Right lobe of liver (tissue), 6 donors: ENCODE measurements at regions not wholly inside any gene's neighbourhood (a gene's known extent, or its start where the extent isn't known, plus 50 kb on each side); places are given as distances from the start of the nearest gene placed in this dataset.

Experiments used
- ATAC-seq, 4 donors: fragments of 200-7000 bp; cut with Tn5 transposase; one replicate each; pipeline ENCODE4 v1.9.1; 2020; ENCODE audit warnings: mild to moderate bottlenecking in 4 of 4, moderate library complexity in 4 of 4
- DNase-seq, 3 donors: peaks; one replicate each; pipeline ENCODE4 v3.0.0-alpha.2; 2020
- H3K27ac ChIP-seq, 3 donors: fragments of 200-600 bp; one replicate each; pipeline ENCODE4 v1.8.0; 2022
- H3K27me3 ChIP-seq, 2 donors: fragments of 200-600 bp; one replicate each; pipeline ENCODE4 v1.8.0; 2022
- H3K36me3 ChIP-seq, 4 donors: fragments of 200-600 bp; sonication (generic) in 1 of 4; one replicate each; pipeline versions ENCODE4 v1.5.1 to v1.8.0; 2017 to 2022; ENCODE audit warnings: control low read depth in 1 of 4
- H3K4me1 ChIP-seq, 4 donors: fragments of 200-600 bp; sonication (generic) in 1 of 4; one replicate each; pipeline versions ENCODE4 v1.5.1 to v1.8.0; 2017 to 2022; ENCODE audit warnings: control low read depth in 1 of 4
- H3K4me3 ChIP-seq, 3 donors: fragments of 200-600 bp; one replicate each; pipeline ENCODE4 v1.8.0; 2022
- H3K9me3 ChIP-seq, 4 donors: fragments of 200-600 bp; sonication (generic) in 1 of 4; one replicate each; pipeline versions ENCODE4 v1.5.1 to v1.8.0; 2017 to 2022; ENCODE audit warnings: control low read depth in 1 of 4
- POLR2A ChIP-seq: fragments of 450-650 bp; IDR thresholded peaks from one replicate; pipeline ENCODE4 v1.6.1; 2017; ENCODE audit warnings: antibody characterized with exemption, mild to moderate bottlenecking
- WGBS: methylation state at CpG from one replicate; pipeline ENCODE4 v1.1.6; 2018; ENCODE audit warnings: low coverage, low lambda C conversion rate; ENCODE audit not compliant: insufficient coverage; ENCODE audit errors: missing lambda C conversion rate; 5-methylcytosine and 5-hydroxymethylcytosine counted together
- intact Hi-C, 2 donors: fragments of 100-400 bp; cut with DNase I; formaldehyde crosslinking; loops; one replicate each; pipeline versions ENCODE4 v1.11.2 to v1.14.1; 2022
- TF ChIP-seq, protein P1 (sequence below), 4 donors: fragments of 200-600 bp in 3 of 4; fragments of 450-650 bp in 1 of 4; IDR thresholded peaks; one replicate each; pipeline versions ENCODE4 v1.5.1 to v1.8.0; 2016 to 2022; ENCODE audit warnings: antibody characterized with exemption in 4 of 4, mild to moderate bottlenecking in 2 of 4
- donor health status: DM: no; HTN: yes; CAD: no.
- donor health status: DM: no; HTN: no; CAD: no.
- donor health status: DM: no; HTN: no; CAD: no.
- donor health status: DM: no; HTN: yes; CAD: no.
- donor health status: DM: no; HTN: yes; CAD: no.

GRCh38 chr16:56090076-56090475 lies 101.2 kb upstream of the GNAO1 start:
- DNase-seq, result no peak
- no peak for TF ChIP-seq POLR2A
- TF ChIP-seq, protein P1, sequence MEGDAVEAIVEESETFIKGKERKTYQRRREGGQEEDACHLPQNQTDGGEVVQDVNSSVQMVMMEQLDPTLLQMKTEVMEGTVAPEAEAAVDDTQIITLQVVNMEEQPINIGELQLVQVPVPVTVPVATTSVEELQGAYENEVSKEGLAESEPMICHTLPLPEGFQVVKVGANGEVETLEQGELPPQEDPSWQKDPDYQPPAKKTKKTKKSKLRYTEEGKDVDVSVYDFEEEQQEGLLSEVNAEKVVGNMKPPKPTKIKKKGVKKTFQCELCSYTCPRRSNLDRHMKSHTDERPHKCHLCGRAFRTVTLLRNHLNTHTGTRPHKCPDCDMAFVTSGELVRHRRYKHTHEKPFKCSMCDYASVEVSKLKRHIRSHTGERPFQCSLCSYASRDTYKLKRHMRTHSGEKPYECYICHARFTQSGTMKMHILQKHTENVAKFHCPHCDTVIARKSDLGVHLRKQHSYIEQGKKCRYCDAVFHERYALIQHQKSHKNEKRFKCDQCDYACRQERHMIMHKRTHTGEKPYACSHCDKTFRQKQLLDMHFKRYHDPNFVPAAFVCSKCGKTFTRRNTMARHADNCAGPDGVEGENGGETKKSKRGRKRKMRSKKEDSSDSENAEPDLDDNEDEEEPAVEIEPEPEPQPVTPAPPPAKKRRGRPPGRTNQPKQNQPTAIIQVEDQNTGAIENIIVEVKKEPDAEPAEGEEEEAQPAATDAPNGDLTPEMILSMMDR (IDR thresholded peaks at IDR 0.05), result no peak
- intact Hi-C loops, result no loop called here
- H3K36me3 ChIP-seq, result no peaks in the 10 kb centered on the region
- no peaks in the 10 kb centered on the region for H3K9me3 ChIP-seq
- no peaks in the 10 kb centered on the region for H3K27me3 ChIP-seq
- no peaks in the 10 kb centered on the region for H3K4me1 ChIP-seq
- no peak overlapping the region for H3K4me3 ChIP-seq
- 59% methylated on average over 2 of the region's 2 CpGs for WGBS
- no peak overlapping the region for H3K27ac ChIP-seq
- no peak for ATAC-seq

DNA sequence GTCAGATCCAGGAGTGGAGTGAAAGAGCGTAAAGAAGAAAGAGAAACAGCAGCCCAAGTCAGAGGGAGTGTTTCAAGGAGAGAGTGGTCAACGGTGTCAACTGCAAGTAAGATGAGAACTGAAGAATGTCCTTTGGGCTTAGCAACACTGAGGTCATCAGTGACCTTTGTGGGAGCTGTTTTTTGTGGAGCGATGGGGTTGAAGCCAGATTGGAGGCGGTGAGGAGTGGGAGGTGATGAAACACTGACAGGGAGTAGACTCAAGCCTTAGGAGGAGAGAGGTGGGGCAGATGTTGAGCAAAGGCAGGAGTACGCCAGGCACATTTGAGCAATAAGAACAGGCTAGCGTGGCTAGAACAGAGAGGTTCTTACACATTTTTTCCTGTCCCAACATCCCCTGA lies 103.7 kb upstream of the GNAO1 start:
- WGBS, result 76% methylated on average over 6 of the region's 6 CpGs
- Histone ChIP-seq H3K27ac (no peak overlapping the region), H3K9me3 (no peaks in the 10 kb centered on the region), H3K4me3 (no peak overlapping the region), H3K4me1 (no peaks in the 10 kb centered on the region), H3K27me3 (no peaks in the 10 kb centered on the region), H3K36me3 (no peaks in the 10 kb centered on the region)
- intact Hi-C loops, result no loop called here
- ATAC-seq (no peak), DNase-seq (no peak)
- TF ChIP-seq, protein P1 (IDR thresholded peaks at IDR 0.05), result no peak
- TF ChIP-seq POLR2A, result no peak

- Histone ChIP-seq H3K27me3 (no peaks in the 10 kb centered on the region), H3K4me1 (no peaks in the 10 kb centered on the region), H3K9me3 (no peaks in the 10 kb centered on the region), H3K36me3 (no peaks in the 10 kb centered on the region), H3K27ac (no peak overlapping the region), H3K4me3 (no peak overlapping the region)
- WGBS, result 86% methylated on average over 2 of the region's 2 CpGs
- TF ChIP-seq, protein P1 (IDR thresholded peaks at IDR 0.05), result no peak
- TF ChIP-seq POLR2A, result no peak
- intact Hi-C loops, result no loop called here
- ATAC-seq, result no peak
- DNase-seq, result no peak
Measured at GRCh38 chr16:56081371-56081770, 109.9 kb upstream of the GNAO1 start.

DNA sequence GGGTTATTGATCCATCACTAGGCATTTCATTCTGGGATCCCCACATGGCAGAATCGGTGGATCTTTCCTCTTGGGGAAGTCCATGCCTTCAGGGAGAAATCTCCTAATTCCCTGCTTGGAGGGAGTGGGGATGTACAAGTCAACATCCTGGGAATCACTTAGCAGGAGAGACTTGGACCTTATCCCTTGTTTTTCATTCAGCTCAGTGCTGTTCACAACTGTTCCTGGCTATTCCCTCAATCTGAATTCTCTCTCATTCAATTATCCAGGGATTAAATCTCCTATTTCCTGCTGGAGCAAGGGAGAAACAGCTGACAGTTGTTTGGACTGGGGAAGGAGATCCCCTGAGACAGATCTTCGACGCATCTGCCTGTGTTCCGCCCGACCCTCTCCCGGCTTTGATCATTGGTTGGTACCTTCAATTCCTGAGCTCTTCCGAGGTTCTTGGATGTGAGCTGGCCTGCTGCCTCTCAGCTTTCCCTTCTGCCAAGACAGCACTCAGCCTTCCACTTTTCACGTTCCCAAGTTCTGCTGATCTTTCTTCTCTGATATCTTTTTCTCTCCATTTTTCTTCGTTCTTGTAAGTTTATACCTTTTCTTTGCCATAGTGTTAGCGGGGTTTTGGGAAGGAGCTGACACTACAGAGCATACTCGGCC lies 115.4 kb upstream of the GNAO1 start:
- no peak overlapping the region for H3K27ac ChIP-seq
- H3K27me3 ChIP-seq, result no peaks in the 10 kb centered on the region
- intact Hi-C loops, result no loop called here
- H3K4me3 ChIP-seq, result no peak overlapping the region
- TF ChIP-seq, protein P1 (IDR thresholded peaks at IDR 0.05), result no peak
- no peak for TF ChIP-seq POLR2A
- no peaks in the 10 kb centered on the region for H3K4me1 ChIP-seq
- DNase-seq (no peak), ATAC-seq (no peak)
- no peaks in the 10 kb centered on the region for H3K9me3 ChIP-seq
- WGBS, result 72% methylated on average over 11 of the region's 11 CpGs
- H3K36me3 ChIP-seq, result no peaks in the 10 kb centered on the region

DNA sequence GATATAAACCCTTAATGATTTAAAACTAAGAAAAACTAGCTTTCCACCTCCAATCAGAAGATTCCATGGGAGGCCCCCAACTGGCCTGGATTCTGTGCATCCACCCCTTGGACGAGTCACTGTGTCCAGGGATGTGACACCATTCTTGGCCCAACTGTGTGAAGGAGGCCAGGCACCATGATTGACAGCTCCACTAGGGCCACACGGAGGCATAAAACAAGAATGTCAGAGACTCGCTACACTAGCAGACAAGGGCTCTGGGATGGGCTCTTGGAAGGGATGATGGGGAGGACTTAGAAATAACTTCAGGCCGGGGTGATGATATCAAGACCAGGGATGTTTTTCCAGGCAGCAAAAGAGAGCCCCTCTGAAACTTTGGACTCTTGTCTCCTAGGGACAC lies 117.8 kb upstream of the GNAO1 start:
- no peaks in the 10 kb centered on the region for H3K27me3 ChIP-seq
- H3K27ac ChIP-seq, result no peak overlapping the region
- DNase-seq, result no peak
- intact Hi-C loops, result no loop called here
- no peaks in the 10 kb centered on the region for H3K4me1 ChIP-seq
- no peaks in the 10 kb centered on the region for H3K9me3 ChIP-seq
- WGBS, result 32% methylated on average over 2 of the region's 4 CpGs
- no peak for ATAC-seq
- no peak overlapping the region for H3K4me3 ChIP-seq
- no peak for TF ChIP-seq POLR2A
- TF ChIP-seq, protein P1 (IDR thresholded peaks at IDR 0.05), result no peak
- no peaks in the 10 kb centered on the region for H3K36me3 ChIP-seq
